ENCODE measurements at regions not wholly inside any gene's neighbourhood (a gene's known extent, or its start where the extent isn't known, plus 50 kb on each side); places are given as distances from the start of the nearest gene placed in this dataset.

DNA sequence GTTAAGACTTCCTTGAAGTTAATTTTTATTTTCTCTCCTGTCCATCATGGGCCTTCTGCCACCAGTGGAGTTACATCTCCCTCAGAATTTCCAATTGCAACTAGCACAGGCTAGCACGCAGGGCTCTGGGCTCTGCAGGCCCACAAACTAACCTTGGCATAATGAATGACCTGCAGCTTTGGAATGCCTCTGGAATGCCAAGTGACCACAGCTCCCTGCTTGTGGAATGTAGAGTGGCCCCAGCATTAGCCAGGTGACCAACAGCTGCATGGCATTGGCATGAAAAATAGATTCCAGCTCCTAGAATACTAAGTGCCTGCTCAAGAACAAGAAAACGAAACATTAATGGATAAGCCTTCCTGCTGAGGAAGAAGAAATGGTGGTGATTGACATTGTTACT lies 726.1 kb downstream of the BRINP1 start:
- TF ChIP-seq FOXP2 (optimal IDR thresholded peaks at IDR 0.05; ENCODE audit: borderline replicate concordance, extremely low read depth, extremely low read length, insufficient read depth) (no peak), POLR2AphosphoS5 (IDR thresholded peaks at IDR 0.05; ENCODE audit: low read depth, low read length) (no peak), SIN3A (IDR thresholded peaks at IDR 0.05; ENCODE audit: borderline replicate concordance, insufficient read depth, low read length) (no peak), TAF1 (IDR thresholded peaks at IDR 0.05; ENCODE audit: borderline replicate concordance, insufficient read depth, low read length) (no peak)
- TF ChIP-seq, protein P1, sequence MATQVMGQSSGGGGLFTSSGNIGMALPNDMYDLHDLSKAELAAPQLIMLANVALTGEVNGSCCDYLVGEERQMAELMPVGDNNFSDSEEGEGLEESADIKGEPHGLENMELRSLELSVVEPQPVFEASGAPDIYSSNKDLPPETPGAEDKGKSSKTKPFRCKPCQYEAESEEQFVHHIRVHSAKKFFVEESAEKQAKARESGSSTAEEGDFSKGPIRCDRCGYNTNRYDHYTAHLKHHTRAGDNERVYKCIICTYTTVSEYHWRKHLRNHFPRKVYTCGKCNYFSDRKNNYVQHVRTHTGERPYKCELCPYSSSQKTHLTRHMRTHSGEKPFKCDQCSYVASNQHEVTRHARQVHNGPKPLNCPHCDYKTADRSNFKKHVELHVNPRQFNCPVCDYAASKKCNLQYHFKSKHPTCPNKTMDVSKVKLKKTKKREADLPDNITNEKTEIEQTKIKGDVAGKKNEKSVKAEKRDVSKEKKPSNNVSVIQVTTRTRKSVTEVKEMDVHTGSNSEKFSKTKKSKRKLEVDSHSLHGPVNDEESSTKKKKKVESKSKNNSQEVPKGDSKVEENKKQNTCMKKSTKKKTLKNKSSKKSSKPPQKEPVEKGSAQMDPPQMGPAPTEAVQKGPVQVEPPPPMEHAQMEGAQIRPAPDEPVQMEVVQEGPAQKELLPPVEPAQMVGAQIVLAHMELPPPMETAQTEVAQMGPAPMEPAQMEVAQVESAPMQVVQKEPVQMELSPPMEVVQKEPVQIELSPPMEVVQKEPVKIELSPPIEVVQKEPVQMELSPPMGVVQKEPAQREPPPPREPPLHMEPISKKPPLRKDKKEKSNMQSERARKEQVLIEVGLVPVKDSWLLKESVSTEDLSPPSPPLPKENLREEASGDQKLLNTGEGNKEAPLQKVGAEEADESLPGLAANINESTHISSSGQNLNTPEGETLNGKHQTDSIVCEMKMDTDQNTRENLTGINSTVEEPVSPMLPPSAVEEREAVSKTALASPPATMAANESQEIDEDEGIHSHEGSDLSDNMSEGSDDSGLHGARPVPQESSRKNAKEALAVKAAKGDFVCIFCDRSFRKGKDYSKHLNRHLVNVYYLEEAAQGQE (IDR thresholded peaks at IDR 0.05; ENCODE audit: insufficient read depth in 1 of 2, low read depth in 2 of 2, low read length in 2 of 2) = no peak

DNA sequence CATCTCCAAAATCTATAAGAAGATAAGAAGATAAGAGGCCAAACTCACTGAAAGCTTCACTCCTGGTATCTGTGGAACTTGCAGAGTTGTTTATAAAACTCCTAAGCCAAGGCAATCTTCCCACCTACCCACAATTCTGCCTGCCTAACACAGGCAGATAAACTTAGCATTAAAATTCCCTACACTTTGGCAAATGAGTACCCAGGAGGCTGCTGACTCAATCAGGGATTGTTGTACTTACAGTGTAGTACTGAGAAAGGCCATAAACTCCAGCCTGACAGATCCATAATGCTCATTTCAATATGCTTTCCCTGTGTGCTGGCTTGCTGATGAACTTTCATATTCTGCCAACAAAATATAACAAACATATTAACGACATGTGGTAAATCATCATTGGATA lies 725.2 kb downstream of the BRINP1 start:
- TF ChIP-seq SIN3A (IDR thresholded peaks at IDR 0.05; ENCODE audit: borderline replicate concordance, insufficient read depth, low read length) (no peak), POLR2AphosphoS5 (IDR thresholded peaks at IDR 0.05; ENCODE audit: low read depth, low read length) (no peak), TAF1 (IDR thresholded peaks at IDR 0.05; ENCODE audit: borderline replicate concordance, insufficient read depth, low read length) (no peak), FOXP2 (optimal IDR thresholded peaks at IDR 0.05; ENCODE audit: borderline replicate concordance, extremely low read depth, extremely low read length, insufficient read depth) (no peak)
- TF ChIP-seq, protein P1 (IDR thresholded peaks at IDR 0.05; ENCODE audit: insufficient read depth in 1 of 2, low read depth in 2 of 2, low read length in 2 of 2) = no peak

DNA sequence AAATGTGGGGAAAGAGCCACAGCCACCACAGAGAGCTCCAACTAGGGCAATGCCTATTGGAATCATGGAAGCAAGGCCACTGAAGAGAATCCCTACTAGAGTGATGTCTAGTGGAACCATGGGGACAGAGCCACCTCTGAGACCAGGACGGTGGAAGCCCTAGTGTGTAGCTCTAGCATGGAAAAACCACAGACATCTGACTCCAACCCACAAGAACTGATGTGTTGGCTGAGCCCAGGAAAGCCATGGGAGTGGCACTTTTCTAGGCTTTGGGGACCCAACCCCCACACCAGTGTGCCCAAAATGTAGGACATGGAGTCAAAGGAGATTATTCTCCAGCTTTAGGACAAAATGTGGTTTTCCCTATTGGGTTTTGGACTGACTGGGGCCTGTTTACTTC lies 721.9 kb downstream of the BRINP1 start:
- no peak for TF ChIP-seq POLR2AphosphoS5 (IDR thresholded peaks at IDR 0.05; ENCODE audit: low read depth, low read length)
- no peak for TF ChIP-seq TAF1 (IDR thresholded peaks at IDR 0.05; ENCODE audit: borderline replicate concordance, insufficient read depth, low read length)
- no peak for TF ChIP-seq FOXP2 (optimal IDR thresholded peaks at IDR 0.05; ENCODE audit: borderline replicate concordance, extremely low read depth, extremely low read length, insufficient read depth)
- TF ChIP-seq SIN3A (IDR thresholded peaks at IDR 0.05; ENCODE audit: borderline replicate concordance, insufficient read depth, low read length) = no peak
- TF ChIP-seq, protein P1 (IDR thresholded peaks at IDR 0.05; ENCODE audit: insufficient read depth in 1 of 2, low read depth in 2 of 2, low read length in 2 of 2) = no peak

DNA sequence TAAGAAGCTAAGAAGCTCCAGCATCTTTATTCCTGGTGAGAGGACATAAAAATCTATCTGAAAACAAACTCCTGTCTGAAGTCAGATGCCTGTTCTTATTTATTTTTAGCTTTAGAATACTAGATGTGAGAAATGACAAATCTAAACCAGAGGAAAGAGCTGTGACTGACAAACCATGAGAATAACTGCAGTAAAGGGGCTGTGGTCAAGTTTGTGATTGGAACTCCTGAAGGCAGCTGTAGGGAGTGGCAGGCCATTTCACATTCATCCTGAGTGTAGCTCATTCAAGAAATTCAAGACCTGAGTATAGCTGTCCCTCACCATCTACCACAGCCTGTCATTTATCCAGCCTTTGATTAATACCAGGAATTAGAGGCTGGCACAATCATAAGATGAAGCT lies 718.8 kb downstream of the BRINP1 start:
- no peak for TF ChIP-seq POLR2AphosphoS5 (IDR thresholded peaks at IDR 0.05; ENCODE audit: low read depth, low read length)
- TF ChIP-seq SIN3A (IDR thresholded peaks at IDR 0.05; ENCODE audit: borderline replicate concordance, insufficient read depth, low read length) = no peak
- no peak for TF ChIP-seq FOXP2 (optimal IDR thresholded peaks at IDR 0.05; ENCODE audit: borderline replicate concordance, extremely low read depth, extremely low read length, insufficient read depth)
- no peak for TF ChIP-seq TAF1 (IDR thresholded peaks at IDR 0.05; ENCODE audit: borderline replicate concordance, insufficient read depth, low read length)
- TF ChIP-seq, protein P1 (IDR thresholded peaks at IDR 0.05; ENCODE audit: insufficient read depth in 1 of 2, low read depth in 2 of 2, low read length in 2 of 2) = no peak

DNA sequence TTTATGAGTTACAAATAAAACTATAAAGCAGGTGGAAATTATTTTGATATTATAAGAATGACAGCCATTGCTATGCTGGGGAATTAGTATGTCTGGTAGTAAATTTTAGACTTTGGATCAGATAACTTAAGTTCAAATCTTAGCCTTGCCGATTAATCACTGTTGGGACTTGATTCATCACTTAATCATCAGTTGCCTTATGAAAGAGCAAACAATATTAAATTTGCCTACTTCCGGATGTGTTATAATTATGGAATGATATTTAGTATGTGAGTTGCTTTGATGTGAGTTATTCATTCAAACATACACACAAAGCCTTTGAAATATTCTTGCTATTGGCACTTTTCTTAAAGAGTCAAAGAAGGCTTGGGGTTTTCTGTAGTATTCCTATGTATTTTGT lies 717.7 kb downstream of the BRINP1 start:
- no peak for TF ChIP-seq SIN3A (IDR thresholded peaks at IDR 0.05; ENCODE audit: borderline replicate concordance, insufficient read depth, low read length)
- TF ChIP-seq TAF1 (IDR thresholded peaks at IDR 0.05; ENCODE audit: borderline replicate concordance, insufficient read depth, low read length) = no peak
- no peak for TF ChIP-seq POLR2AphosphoS5 (IDR thresholded peaks at IDR 0.05; ENCODE audit: low read depth, low read length)
- TF ChIP-seq, protein P1 (IDR thresholded peaks at IDR 0.05; ENCODE audit: insufficient read depth in 1 of 2, low read depth in 2 of 2, low read length in 2 of 2) = no peak
- no peak for TF ChIP-seq FOXP2 (optimal IDR thresholded peaks at IDR 0.05; ENCODE audit: borderline replicate concordance, extremely low read depth, extremely low read length, insufficient read depth)
